ENCODE measurements at regions not wholly inside any gene's neighbourhood (a gene's known extent, or its start where the extent isn't known, plus 50 kb on each side); places are given as distances from the start of the nearest gene placed in this dataset.

- no peaks in the 10 kb centered on the region for H3K27me3 ChIP-seq
- no peak overlapping the region for H3K4me3 ChIP-seq (ENCODE audit: low read depth, low read length)
- H3K9me3 ChIP-seq, result no peaks in the 10 kb centered on the region; the same call in 1 of the 2 replicates
- H3K4me1 ChIP-seq, result no peaks in the 10 kb centered on the region
- TF ChIP-seq, protein P1, sequence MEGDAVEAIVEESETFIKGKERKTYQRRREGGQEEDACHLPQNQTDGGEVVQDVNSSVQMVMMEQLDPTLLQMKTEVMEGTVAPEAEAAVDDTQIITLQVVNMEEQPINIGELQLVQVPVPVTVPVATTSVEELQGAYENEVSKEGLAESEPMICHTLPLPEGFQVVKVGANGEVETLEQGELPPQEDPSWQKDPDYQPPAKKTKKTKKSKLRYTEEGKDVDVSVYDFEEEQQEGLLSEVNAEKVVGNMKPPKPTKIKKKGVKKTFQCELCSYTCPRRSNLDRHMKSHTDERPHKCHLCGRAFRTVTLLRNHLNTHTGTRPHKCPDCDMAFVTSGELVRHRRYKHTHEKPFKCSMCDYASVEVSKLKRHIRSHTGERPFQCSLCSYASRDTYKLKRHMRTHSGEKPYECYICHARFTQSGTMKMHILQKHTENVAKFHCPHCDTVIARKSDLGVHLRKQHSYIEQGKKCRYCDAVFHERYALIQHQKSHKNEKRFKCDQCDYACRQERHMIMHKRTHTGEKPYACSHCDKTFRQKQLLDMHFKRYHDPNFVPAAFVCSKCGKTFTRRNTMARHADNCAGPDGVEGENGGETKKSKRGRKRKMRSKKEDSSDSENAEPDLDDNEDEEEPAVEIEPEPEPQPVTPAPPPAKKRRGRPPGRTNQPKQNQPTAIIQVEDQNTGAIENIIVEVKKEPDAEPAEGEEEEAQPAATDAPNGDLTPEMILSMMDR (IDR thresholded peaks at IDR 0.05; ENCODE audit: low read depth, low read length), result no peak
- no peaks in the 10 kb centered on the region for H3K36me3 ChIP-seq
- DNase-seq, result no peak
Measured at GRCh38 chr21:25005388-25005787, 601.9 kb downstream of the MRPL39 start.

- Histone ChIP-seq H3K9me3 (no peaks in the 10 kb centered on the region; the same call in 1 of the 2 replicates), H3K4me3 (ENCODE audit: low read depth, low read length) (no peak overlapping the region), H3K4me1 (no peaks in the 10 kb centered on the region), H3K27me3 (no peaks in the 10 kb centered on the region), H3K36me3 (no peaks in the 10 kb centered on the region)
- TF ChIP-seq, protein P1 (IDR thresholded peaks at IDR 0.05; ENCODE audit: low read depth, low read length), result no peak
- no peak for DNase-seq
Measured at GRCh38 chr21:25002676-25003075, 604.6 kb downstream of the MRPL39 start.

GRCh38 chr21:24995216-24995615 is 612.1 kb downstream of the MRPL39 start:
- DNase-seq, result no peak
- Histone ChIP-seq H3K4me1 (no peaks in the 10 kb centered on the region), H3K36me3 (no peaks in the 10 kb centered on the region), H3K27me3 (no peaks in the 10 kb centered on the region), H3K9me3 (no peaks in the 10 kb centered on the region), H3K4me3 (ENCODE audit: low read depth, low read length) (no peak overlapping the region)
- TF ChIP-seq, protein P1 (IDR thresholded peaks at IDR 0.05; ENCODE audit: low read depth, low read length), result no peak

GRCh38 chr21:24994717-24995116 is 612.6 kb downstream of the MRPL39 start:
- Histone ChIP-seq H3K27me3 (no peaks in the 10 kb centered on the region), H3K4me3 (ENCODE audit: low read depth, low read length) (no peak overlapping the region), H3K36me3 (no peaks in the 10 kb centered on the region), H3K4me1 (no peaks in the 10 kb centered on the region), H3K9me3 (no peaks in the 10 kb centered on the region)
- DNase-seq, result no peak
- TF ChIP-seq, protein P1 (IDR thresholded peaks at IDR 0.05; ENCODE audit: low read depth, low read length), result no peak

DNA sequence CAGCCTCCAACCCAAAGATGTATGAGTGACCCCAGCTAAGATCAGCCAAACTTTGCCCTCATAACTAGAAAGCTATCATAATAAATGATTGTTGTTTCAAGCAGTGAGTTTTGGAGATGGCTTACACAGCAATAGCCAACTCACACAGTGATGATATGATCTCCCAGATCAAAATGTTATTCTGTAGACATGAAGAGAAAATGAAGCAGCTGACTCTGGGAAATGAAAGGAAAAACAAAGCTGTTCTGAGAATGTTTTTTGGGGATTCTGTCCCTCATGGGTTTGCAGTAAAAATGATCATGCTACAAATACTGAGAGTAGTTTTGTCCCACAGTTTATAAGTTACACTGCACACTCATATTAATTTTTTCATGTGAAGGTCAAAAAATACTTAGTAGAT is 617.8 kb downstream of the MRPL39 start:
- H3K36me3 ChIP-seq, result no peaks in the 10 kb centered on the region
- no peak for DNase-seq
- H3K4me1 ChIP-seq, result no peaks in the 10 kb centered on the region
- H3K4me3 ChIP-seq (ENCODE audit: low read depth, low read length), result no peak overlapping the region
- H3K9me3 ChIP-seq, result no peaks in the 10 kb centered on the region
- TF ChIP-seq, protein P1 (IDR thresholded peaks at IDR 0.05; ENCODE audit: low read depth, low read length), result no peak
- H3K27me3 ChIP-seq, result no peaks in the 10 kb centered on the region

- H3K36me3 ChIP-seq, result no peaks in the 10 kb centered on the region
- TF ChIP-seq, protein P1 (IDR thresholded peaks at IDR 0.05; ENCODE audit: low read depth, low read length), result no peak
- no peaks in the 10 kb centered on the region for H3K9me3 ChIP-seq
Measured at GRCh38 chr21:24988941-24989340, 618.3 kb downstream of the MRPL39 start.

More at GRCh38 chr21:24988941-24989340, 618.3 kb downstream of the MRPL39 start:
- Histone ChIP-seq H3K27me3 (no peaks in the 10 kb centered on the region), H3K4me3 (ENCODE audit: low read depth, low read length) (no peak overlapping the region), H3K4me1 (no peaks in the 10 kb centered on the region)
- no peak for DNase-seq
